Astrocyte (in vitro differentiated cells and primary cell): ENCODE measurements at regions not wholly inside any gene's neighbourhood (a gene's known extent, or its start where the extent isn't known, plus 50 kb on each side); places are given as distances from the start of the nearest gene placed in this dataset.

ENCODE experiments used
- DNase-seq: peaks from one replicate; pipeline ENCODE4 v3.0.0-alpha.2; 2010; ENCODE audit warnings: low read depth
- FAIRE-seq: peaks from 2 replicates; lab custom pipeline; 2011; peaks lifted over from hg19 to GRCh38; lab: Jason Lieb, UNC
- H2AFZ ChIP-seq: 2 replicates; pipeline ENCODE4 v1.6.0; 2012; ENCODE audit warnings: low read depth, low read length, inconsistent platforms
- H3K27ac ChIP-seq: 2 replicates; pipeline ENCODE4 v1.5.1; 2011; ENCODE audit warnings: low read depth, low read length, inconsistent platforms
- H3K27me3 ChIP-seq: 2 replicates; pipeline ENCODE4 v1.6.0; 2011; ENCODE audit warnings: low read length, inconsistent platforms; ENCODE audit not compliant: insufficient read depth
- H3K36me3 ChIP-seq: 2 replicates; pipeline ENCODE4 v1.5.1; 2011; ENCODE audit warnings: low read length, inconsistent platforms; ENCODE audit not compliant: insufficient read depth
- H3K4me1 ChIP-seq: 2 replicates; pipeline ENCODE4 v1.5.1; 2011; ENCODE audit warnings: low read length, inconsistent platforms; ENCODE audit not compliant: insufficient read depth
- H3K4me2 ChIP-seq: 2 replicates; pipeline ENCODE4 v1.6.0; 2012; ENCODE audit warnings: low read length, inconsistent platforms
- H3K4me3 ChIP-seq: 2 replicates; pipeline ENCODE4 v1.5.1; 2011; ENCODE audit warnings: low read depth, mild to moderate bottlenecking, low read length, inconsistent platforms; ENCODE audit not compliant: insufficient read depth
- H3K79me2 ChIP-seq: 2 replicates; pipeline ENCODE4 v1.6.0; 2012; ENCODE audit warnings: mild to moderate bottlenecking, low read length, inconsistent platforms; ENCODE audit not compliant: insufficient read depth
- H3K9ac ChIP-seq: 2 replicates; pipeline ENCODE4 v1.6.0; 2012; ENCODE audit warnings: mild to moderate bottlenecking, low read length, inconsistent platforms
- H3K9me3 ChIP-seq: 2 replicates; pipeline ENCODE4 v1.5.1; 2012; ENCODE audit warnings: low read depth, mild to moderate bottlenecking, low read length, inconsistent platforms; ENCODE audit not compliant: insufficient read depth
- H4K20me1 ChIP-seq: 2 replicates; pipeline ENCODE4 v1.6.0; 2012; ENCODE audit warnings: low read length, inconsistent platforms; ENCODE audit not compliant: insufficient read depth
- H3K27ac Mint-ChIP-seq: one replicate; pipeline ENCODE4 v1.8.0; 2021; ENCODE audit warnings: mild to moderate bottlenecking, mixed read lengths; ENCODE audit not compliant: unreplicated experiment
- H3K27me3 Mint-ChIP-seq: one replicate; pipeline ENCODE4 v1.8.0; 2021; ENCODE audit warnings: low read depth, mixed read lengths; ENCODE audit not compliant: unreplicated experiment
- H3K36me3 Mint-ChIP-seq: one replicate; pipeline ENCODE4 v1.8.0; 2021; ENCODE audit warnings: low read depth, mixed read lengths; ENCODE audit not compliant: unreplicated experiment
- H3K4me1 Mint-ChIP-seq: one replicate; pipeline ENCODE4 v1.8.0; 2021; ENCODE audit warnings: low read depth, mixed read lengths; ENCODE audit not compliant: unreplicated experiment
- H3K4me3 Mint-ChIP-seq: one replicate; pipeline ENCODE4 v1.8.0; 2021; ENCODE audit warnings: mild to moderate bottlenecking, moderate library complexity, mixed read lengths; ENCODE audit not compliant: unreplicated experiment
- H3K9me3 Mint-ChIP-seq: one replicate; pipeline ENCODE4 v1.8.0; 2021; ENCODE audit warnings: mild to moderate bottlenecking, mixed read lengths; ENCODE audit not compliant: unreplicated experiment
- EZH2 ChIP-seq: IDR thresholded peaks from 2 replicates; pipeline ENCODE4 v1.6.1; 2012; ENCODE audit warnings: mild to moderate bottlenecking, low read length, inconsistent platforms; ENCODE audit not compliant: insufficient read depth
- TF ChIP-seq, protein P1 (sequence below): IDR thresholded peaks from 2 replicates; pipeline ENCODE4 v1.5.1; 2011; ENCODE audit warnings: low read depth, mild to moderate bottlenecking, inconsistent platforms, low read length, moderate library complexity; ENCODE audit not compliant: insufficient read depth

DNA sequence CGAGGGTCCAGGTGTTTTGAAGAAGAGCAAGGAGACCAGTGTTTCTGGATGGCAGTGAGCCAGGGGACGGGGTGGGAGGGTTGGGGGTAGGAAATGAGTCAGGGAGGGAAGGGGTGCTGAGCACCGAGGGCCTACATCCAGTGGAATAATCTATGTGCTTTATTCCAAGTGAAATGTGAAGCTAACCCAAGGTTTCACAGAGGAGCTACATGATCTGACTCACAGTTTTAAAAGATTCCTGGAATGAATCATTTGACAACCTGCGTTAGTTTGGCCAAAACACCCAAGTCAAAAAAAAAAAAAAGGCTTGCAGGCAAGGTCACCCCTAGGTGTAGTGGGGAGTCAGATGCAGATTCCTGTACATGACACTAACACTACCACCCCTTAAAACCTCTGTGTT lies 419.7 kb upstream of the MEX3C start:
- Histone ChIP-seq H3K27ac (no peak overlapping the region), H2AFZ (no peak overlapping the region), H3K4me3 (no peak overlapping the region), H3K4me2 (no peak overlapping the region), H4K20me1 (no peaks in the 10 kb centered on the region), H3K36me3 (no peaks in the 10 kb centered on the region), H3K4me1 (peaks cover 26% of the 10 kb centered on the region), H3K79me2 (no peaks in the 10 kb centered on the region), H3K9ac (no peak overlapping the region), H3K9me3 (no peaks in the 10 kb centered on the region), H3K27me3 (no peaks in the 10 kb centered on the region)
- TF ChIP-seq, protein P1, sequence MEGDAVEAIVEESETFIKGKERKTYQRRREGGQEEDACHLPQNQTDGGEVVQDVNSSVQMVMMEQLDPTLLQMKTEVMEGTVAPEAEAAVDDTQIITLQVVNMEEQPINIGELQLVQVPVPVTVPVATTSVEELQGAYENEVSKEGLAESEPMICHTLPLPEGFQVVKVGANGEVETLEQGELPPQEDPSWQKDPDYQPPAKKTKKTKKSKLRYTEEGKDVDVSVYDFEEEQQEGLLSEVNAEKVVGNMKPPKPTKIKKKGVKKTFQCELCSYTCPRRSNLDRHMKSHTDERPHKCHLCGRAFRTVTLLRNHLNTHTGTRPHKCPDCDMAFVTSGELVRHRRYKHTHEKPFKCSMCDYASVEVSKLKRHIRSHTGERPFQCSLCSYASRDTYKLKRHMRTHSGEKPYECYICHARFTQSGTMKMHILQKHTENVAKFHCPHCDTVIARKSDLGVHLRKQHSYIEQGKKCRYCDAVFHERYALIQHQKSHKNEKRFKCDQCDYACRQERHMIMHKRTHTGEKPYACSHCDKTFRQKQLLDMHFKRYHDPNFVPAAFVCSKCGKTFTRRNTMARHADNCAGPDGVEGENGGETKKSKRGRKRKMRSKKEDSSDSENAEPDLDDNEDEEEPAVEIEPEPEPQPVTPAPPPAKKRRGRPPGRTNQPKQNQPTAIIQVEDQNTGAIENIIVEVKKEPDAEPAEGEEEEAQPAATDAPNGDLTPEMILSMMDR, result no peak
- TF ChIP-seq EZH2, result no peak
- Mint-ChIP-seq H3K4me1 (peaks cover 21% of the 10 kb centered on the region), H3K4me3 (no peak overlapping the region), H3K27me3 (no peaks in the 10 kb centered on the region), H3K9me3 (no peaks in the 10 kb centered on the region), H3K27ac (no peak overlapping the region), H3K36me3 (no peaks in the 10 kb centered on the region)
- FAIRE-seq (no peak), DNase-seq (peak; percentile 72)

DNA sequence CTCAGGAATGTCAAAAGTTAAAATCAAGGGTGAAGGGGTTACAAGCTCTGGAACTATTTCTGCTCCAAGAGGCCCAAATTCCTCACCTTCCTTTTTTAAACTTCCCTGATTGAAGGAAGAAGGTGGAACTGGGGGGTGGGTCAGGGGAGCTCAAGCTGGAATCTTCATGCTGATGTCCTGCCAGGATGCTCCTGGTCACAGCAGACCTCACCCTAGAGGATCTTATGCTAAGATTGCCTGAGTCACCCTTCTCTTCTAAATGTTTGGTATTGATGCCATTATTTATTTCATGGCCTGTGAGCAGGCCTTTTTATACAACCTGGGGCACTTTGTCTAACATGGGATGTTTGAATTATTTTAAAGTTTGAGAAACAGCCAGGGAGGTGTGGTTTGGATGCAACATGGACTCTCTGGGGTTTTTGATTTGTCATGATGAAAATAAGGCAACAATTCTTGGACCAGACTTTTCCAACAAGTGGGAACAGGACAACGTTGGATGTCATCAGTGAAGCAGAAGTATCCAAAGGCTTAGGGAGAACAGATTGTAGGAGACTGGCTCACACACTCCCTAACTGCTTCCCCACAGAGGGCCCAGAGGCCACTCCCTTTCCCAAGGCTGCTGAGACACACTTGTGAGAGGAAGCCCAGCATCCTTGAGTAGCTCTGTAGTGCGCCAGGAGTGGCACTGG lies 420.2 kb upstream of the MEX3C start:
- H3K4me1 ChIP-seq, result peaks cover 26% of the 10 kb centered on the region
- Mint-ChIP-seq H3K4me1 (peaks cover 23% of the 10 kb centered on the region), H3K4me3 (no peak overlapping the region), H3K9me3 (no peaks in the 10 kb centered on the region), H3K27me3 (no peaks in the 10 kb centered on the region), H3K36me3 (no peaks in the 10 kb centered on the region), H3K27ac (no peak overlapping the region)
- no peak overlapping the region for H3K4me3 ChIP-seq
- H3K36me3 ChIP-seq, result no peaks in the 10 kb centered on the region
- no peaks in the 10 kb centered on the region for H4K20me1 ChIP-seq
- H3K9ac ChIP-seq, result no peak overlapping the region
- no peak overlapping the region for H3K27ac ChIP-seq
- H2AFZ ChIP-seq, result no peak overlapping the region
- FAIRE-seq (no peak), DNase-seq (no peak)
- H3K4me2 ChIP-seq, result no peak overlapping the region
- H3K27me3 ChIP-seq, result no peaks in the 10 kb centered on the region
- no peak for TF ChIP-seq EZH2
- TF ChIP-seq, protein P1, result no peak
- no peaks in the 10 kb centered on the region for H3K79me2 ChIP-seq
- H3K9me3 ChIP-seq, result no peaks in the 10 kb centered on the region

DNA sequence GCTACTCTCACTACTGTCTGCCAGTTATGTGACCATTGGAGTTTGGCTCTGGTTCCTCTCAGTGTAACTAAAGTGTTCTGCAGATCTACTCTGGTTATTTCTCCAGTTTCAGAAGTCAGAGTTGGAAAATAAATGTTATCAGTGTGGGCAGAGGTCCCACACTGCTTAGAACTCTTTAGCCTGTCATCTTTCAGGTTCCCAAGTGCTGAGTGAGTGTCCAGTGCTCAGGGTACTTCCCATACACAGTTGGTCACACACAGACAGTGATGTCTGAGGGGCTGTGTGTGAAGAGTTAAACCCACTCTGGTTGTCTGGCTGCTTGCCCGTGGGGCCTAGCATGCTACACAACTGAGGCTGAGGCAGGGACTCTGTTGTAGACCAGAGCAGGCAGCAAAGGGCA lies 421.8 kb upstream of the MEX3C start:
- Histone ChIP-seq H3K36me3 (no peaks in the 10 kb centered on the region), H3K4me2 (no peak overlapping the region), H3K9me3 (no peaks in the 10 kb centered on the region), H3K4me1 (peaks cover 17% of the 10 kb centered on the region), H2AFZ (no peak overlapping the region), H3K27me3 (peaks cover 2% of the 10 kb centered on the region), H3K4me3 (no peak overlapping the region), H3K9ac (no peak overlapping the region), H3K27ac (no peak overlapping the region), H4K20me1 (no peaks in the 10 kb centered on the region), H3K79me2 (no peaks in the 10 kb centered on the region)
- no peak for FAIRE-seq
- Mint-ChIP-seq H3K4me3 (no peak overlapping the region), H3K36me3 (no peaks in the 10 kb centered on the region), H3K9me3 (no peaks in the 10 kb centered on the region), H3K4me1 (peaks cover 21% of the 10 kb centered on the region), H3K27me3 (no peaks in the 10 kb centered on the region), H3K27ac (peak overlapping the region; percentile 24)
- no peak for DNase-seq
- TF ChIP-seq EZH2, result no peak
- TF ChIP-seq, protein P1, result no peak
